SK-N-SH treated with all-trans-retinoic acid at 6 μM for 48 hours (cell line): ENCODE measurements at regions not wholly inside any gene's neighbourhood (a gene's known extent, or its start where the extent isn't known, plus 50 kb on each side); places are given as distances from the start of the nearest gene placed in this dataset.

Source experiments
- ARNTL ChIP-seq: fragments of 450-650 bp; formaldehyde crosslinking; IDR thresholded peaks from 2 replicates; pipeline ENCODE4 v1.5.0; 2020; ENCODE audit warnings: low read depth, mild to moderate bottlenecking, moderate library complexity, borderline replicate concordance
- CSDC2 ChIP-seq: fragments of 250-450 bp; sonication (Bioruptor Pico); IDR thresholded peaks from 2 replicates; pipeline ENCODE4 v1.5.0; 2020; ENCODE audit warnings: mild to moderate bottlenecking, moderate library complexity
- OSR1 ChIP-seq: fragments of 250-450 bp; sonication (Bioruptor Pico); IDR thresholded peaks from 2 replicates; pipeline ENCODE4 v1.8.0; 2022; ENCODE audit warnings: moderate library complexity, mild to moderate bottlenecking, inconsistent platforms
- ZFP3 ChIP-seq: fragments of 250-450 bp; sonication (Bioruptor Pico); IDR thresholded peaks from 2 replicates; pipeline ENCODE4 v1.5.0; 2020; ENCODE audit warnings: mild to moderate bottlenecking, moderate library complexity
- ZFP30 ChIP-seq: fragments of 450-650 bp; formaldehyde crosslinking; IDR thresholded peaks from 2 replicates; pipeline ENCODE4 v1.5.0; 2022; ENCODE audit warnings: mild to moderate bottlenecking, moderate library complexity
- ZNF565 ChIP-seq: fragments of 450-650 bp; formaldehyde crosslinking; conservative IDR thresholded peaks from 2 replicates; pipeline ENCODE4 v1.5.0; 2020; ENCODE audit warnings: low read depth, mild to moderate bottlenecking, moderate library complexity
- ZNF70 ChIP-seq: fragments of 450-650 bp; formaldehyde crosslinking; IDR thresholded peaks from 2 replicates; pipeline ENCODE4 v1.5.0; 2020; ENCODE audit warnings: mild to moderate bottlenecking, moderate library complexity
- ZNF8 ChIP-seq: fragments of 450-650 bp; formaldehyde crosslinking; IDR thresholded peaks from 2 replicates; pipeline ENCODE4 v1.5.0; 2020; ENCODE audit warnings: mild to moderate bottlenecking, moderate library complexity
- TF ChIP-seq, protein P1 (sequence below): fragments of 250-450 bp; sonication (Bioruptor Pico); IDR thresholded peaks from 2 replicates; pipeline ENCODE4 v1.8.0; 2021; ENCODE audit warnings: low read depth, mild to moderate bottlenecking, moderate library complexity, borderline replicate concordance
- TF ChIP-seq, protein P2 (sequence below): fragments of 250-450 bp; sonication (Bioruptor Pico); IDR thresholded peaks from 2 replicates; pipeline ENCODE4 v1.5.1; 2021; ENCODE audit warnings: mild to moderate bottlenecking, moderate library complexity
- TF ChIP-seq, protein P3 (sequence below): fragments of 250-450 bp; sonication (Bioruptor Pico); IDR thresholded peaks from 2 replicates; pipeline ENCODE4 v1.8.0; 2020; ENCODE audit warnings: mild to moderate bottlenecking, moderate library complexity, borderline replicate concordance
- TF ChIP-seq, protein P4 (sequence below): fragments of 250-450 bp; sonication (Bioruptor Pico); IDR thresholded peaks from 2 replicates; pipeline ENCODE4 v1.5.1; 2020; ENCODE audit warnings: low read depth, mild to moderate bottlenecking, moderate library complexity

DNA sequence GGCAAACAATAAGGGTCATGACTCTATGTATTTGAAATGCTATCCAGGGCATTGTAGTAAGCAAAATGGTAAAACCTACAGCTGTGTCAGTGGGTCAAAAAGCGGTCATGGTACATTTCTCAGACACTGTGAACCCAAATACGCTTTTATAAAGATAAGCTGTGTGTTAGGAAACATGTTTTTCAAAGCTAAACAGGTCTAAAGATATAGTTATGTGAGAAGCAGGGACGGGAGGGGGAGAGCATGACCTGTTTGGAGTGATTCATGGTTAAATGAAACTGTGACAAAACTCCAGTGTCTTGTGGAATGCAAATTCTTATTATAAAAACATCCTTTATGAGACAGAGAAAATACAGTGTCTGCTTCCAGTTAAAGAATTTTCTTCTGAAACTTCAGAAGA, 205.4 kb upstream of the BMP2 start:
- TF ChIP-seq ARNTL (CRISPR knock-in tag) (no peak), ZNF8 (CRISPR knock-in tag) (no peak), ZNF70 (CRISPR knock-in tag) (no peak), OSR1 (CRISPR knock-in tag) (no peak), ZFP3 (CRISPR knock-in tag) (no peak), ZNF565 (CRISPR knock-in tag) (no peak), CSDC2 (CRISPR knock-in tag) (no peak), ZFP30 (CRISPR knock-in tag) (no peak)
- TF ChIP-seq, protein P1, sequence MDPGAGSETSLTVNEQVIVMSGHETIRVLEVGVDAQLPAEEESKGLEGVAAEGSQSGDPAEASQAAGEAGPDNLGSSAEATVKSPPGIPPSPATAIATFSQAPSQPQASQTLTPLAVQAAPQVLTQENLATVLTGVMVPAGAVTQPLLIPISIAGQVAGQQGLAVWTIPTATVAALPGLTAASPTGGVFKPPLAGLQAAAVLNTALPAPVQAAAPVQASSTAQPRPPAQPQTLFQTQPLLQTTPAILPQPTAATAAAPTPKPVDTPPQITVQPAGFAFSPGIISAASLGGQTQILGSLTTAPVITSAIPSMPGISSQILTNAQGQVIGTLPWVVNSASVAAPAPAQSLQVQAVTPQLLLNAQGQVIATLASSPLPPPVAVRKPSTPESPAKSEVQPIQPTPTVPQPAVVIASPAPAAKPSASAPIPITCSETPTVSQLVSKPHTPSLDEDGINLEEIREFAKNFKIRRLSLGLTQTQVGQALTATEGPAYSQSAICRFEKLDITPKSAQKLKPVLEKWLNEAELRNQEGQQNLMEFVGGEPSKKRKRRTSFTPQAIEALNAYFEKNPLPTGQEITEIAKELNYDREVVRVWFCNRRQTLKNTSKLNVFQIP (CRISPR knock-in tag), result no peak
- TF ChIP-seq, protein P2, sequence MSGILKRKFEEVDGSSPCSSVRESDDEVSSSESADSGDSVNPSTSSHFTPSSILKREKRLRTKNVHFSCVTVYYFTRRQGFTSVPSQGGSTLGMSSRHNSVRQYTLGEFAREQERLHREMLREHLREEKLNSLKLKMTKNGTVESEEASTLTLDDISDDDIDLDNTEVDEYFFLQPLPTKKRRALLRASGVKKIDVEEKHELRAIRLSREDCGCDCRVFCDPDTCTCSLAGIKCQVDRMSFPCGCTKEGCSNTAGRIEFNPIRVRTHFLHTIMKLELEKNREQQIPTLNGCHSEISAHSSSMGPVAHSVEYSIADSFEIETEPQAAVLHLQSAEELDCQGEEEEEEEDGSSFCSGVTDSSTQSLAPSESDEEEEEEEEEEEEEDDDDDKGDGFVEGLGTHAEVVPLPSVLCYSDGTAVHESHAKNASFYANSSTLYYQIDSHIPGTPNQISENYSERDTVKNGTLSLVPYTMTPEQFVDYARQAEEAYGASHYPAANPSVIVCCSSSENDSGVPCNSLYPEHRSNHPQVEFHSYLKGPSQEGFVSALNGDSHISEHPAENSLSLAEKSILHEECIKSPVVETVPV (CRISPR knock-in tag), result no peak
- TF ChIP-seq, protein P3, sequence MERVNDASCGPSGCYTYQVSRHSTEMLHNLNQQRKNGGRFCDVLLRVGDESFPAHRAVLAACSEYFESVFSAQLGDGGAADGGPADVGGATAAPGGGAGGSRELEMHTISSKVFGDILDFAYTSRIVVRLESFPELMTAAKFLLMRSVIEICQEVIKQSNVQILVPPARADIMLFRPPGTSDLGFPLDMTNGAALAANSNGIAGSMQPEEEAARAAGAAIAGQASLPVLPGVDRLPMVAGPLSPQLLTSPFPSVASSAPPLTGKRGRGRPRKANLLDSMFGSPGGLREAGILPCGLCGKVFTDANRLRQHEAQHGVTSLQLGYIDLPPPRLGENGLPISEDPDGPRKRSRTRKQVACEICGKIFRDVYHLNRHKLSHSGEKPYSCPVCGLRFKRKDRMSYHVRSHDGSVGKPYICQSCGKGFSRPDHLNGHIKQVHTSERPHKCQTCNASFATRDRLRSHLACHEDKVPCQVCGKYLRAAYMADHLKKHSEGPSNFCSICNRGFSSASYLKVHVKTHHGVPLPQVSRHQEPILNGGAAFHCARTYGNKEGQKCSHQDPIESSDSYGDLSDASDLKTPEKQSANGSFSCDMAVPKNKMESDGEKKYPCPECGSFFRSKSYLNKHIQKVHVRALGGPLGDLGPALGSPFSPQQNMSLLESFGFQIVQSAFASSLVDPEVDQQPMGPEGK (CRISPR knock-in tag), result no peak
- TF ChIP-seq, protein P4, sequence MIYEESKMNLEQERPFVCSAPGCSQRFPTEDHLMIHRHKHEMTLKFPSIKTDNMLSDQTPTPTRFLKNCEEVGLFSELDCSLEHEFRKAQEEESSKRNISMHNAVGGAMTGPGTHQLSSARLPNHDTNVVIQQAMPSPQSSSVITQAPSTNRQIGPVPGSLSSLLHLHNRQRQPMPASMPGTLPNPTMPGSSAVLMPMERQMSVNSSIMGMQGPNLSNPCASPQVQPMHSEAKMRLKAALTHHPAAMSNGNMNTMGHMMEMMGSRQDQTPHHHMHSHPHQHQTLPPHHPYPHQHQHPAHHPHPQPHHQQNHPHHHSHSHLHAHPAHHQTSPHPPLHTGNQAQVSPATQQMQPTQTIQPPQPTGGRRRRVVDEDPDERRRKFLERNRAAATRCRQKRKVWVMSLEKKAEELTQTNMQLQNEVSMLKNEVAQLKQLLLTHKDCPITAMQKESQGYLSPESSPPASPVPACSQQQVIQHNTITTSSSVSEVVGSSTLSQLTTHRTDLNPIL (CRISPR knock-in tag), result no peak
